Kidney (tissue), 13 donors: ENCODE measurements at regions not wholly inside any gene's neighbourhood (a gene's known extent, or its start where the extent isn't known, plus 50 kb on each side); places are given as distances from the start of the nearest gene placed in this dataset.

Source experiments
- DNase-seq, 5 donors: peaks; one replicate each; pipeline ENCODE4 v3.0.0-alpha.2; 2013 to 2020
- FAIRE-seq: peaks from 2 replicates; lab custom pipeline; 2012; peaks lifted over from hg19 to GRCh38; lab: Jason Lieb, UNC
- H3K27ac ChIP-seq, 2 donors: one replicate each; pipeline ENCODE4 v1.7.0; 2013; ENCODE audit warnings: low read depth in 2 of 2, low read length in 2 of 2, inconsistent platforms in 1 of 2
- H3K27me3 ChIP-seq: one replicate; pipeline ENCODE4 v1.7.1; 2013; ENCODE audit warnings: low read length, inconsistent platforms; ENCODE audit not compliant: control insufficient read depth, insufficient read depth
- H3K36me3 ChIP-seq, 3 donors: one replicate each; pipeline versions ENCODE4 v1.7.0 to v1.7.1; 2013; ENCODE audit warnings: low read length in 3 of 3, control low read depth in 1 of 3, inconsistent platforms in 1 of 3; ENCODE audit not compliant: insufficient read depth in 3 of 3, control insufficient read depth in 2 of 3
- H3K4me1 ChIP-seq, 3 donors: one replicate each; pipeline versions ENCODE4 v1.7.0 to v1.7.1; 2013; ENCODE audit warnings: low read length in 3 of 3, inconsistent platforms in 1 of 3, low read depth in 1 of 3; ENCODE audit not compliant: control insufficient read depth in 2 of 3, insufficient read depth in 2 of 3
- H3K4me3 ChIP-seq, 3 donors: one replicate each; pipeline versions ENCODE4 v1.7.0 to v1.8.1; 2013; ENCODE audit warnings: low read length in 3 of 3, control low read depth in 1 of 3, inconsistent platforms in 1 of 3
- H3K9ac ChIP-seq, 3 donors: one replicate each; pipeline versions ENCODE4 v1.7.0 to v1.7.1; 2013; ENCODE audit warnings: low read length in 3 of 3, control low read depth in 1 of 3, inconsistent platforms in 1 of 3
- H3K9me3 ChIP-seq, 3 donors: one replicate each; pipeline versions ENCODE4 v1.7.0 to v1.7.1; 2013; ENCODE audit warnings: low read length in 3 of 3, control low read depth in 1 of 3, inconsistent platforms in 1 of 3; ENCODE audit not compliant: control insufficient read depth in 2 of 3, insufficient read depth in 1 of 3
- CTCF ChIP-seq: IDR thresholded peaks from 3 replicates; pipeline ENCODE4 v1.5.1; 2012; ENCODE audit warnings: mild to moderate bottlenecking, moderate library complexity, borderline replicate concordance; ENCODE audit not compliant: insufficient read depth; ENCODE audit errors: extremely low read depth
- intact Hi-C: fragments of 100-400 bp; cut with DNase I; formaldehyde crosslinking; loops from one replicate; pipeline ENCODE4 v1.11.1; 2022
- donor health status: control.
- donor health status: control.
- donor health status: control.
- donor health status: control.
- donor health status: control.
- donor health status: DM: yes; HTN: yes; CAD: no.
- donor health status: Normal renal cell carcinoma (clear cell type).

GRCh38 chr2:66704786-66705185 is 269.9 kb downstream of the MEIS1 start:
- Histone ChIP-seq H3K27me3 (no peaks in the 10 kb centered on the region), H3K9me3 (no peaks in the 10 kb centered on the region), H3K9ac (no peak overlapping the region), H3K4me1 (peaks cover 0 to 10% (median 0%) of the 10 kb centered on the region in 3 donors), H3K4me3 (no peak overlapping the region), H3K36me3 (no peaks in the 10 kb centered on the region), H3K27ac (no peak overlapping the region)
- no peak for FAIRE-seq
- DNase-seq, result no peak
- intact Hi-C loops, result no loop called here
- TF ChIP-seq CTCF, result no peak

- Histone ChIP-seq H3K9ac (no peak overlapping the region), H3K36me3 (no peaks in the 10 kb centered on the region), H3K4me1 (no peaks in the 10 kb centered on the region), H3K27ac (no peak overlapping the region), H3K4me3 (no peak overlapping the region), H3K9me3 (no peaks in the 10 kb centered on the region), H3K27me3 (no peaks in the 10 kb centered on the region)
- DNase-seq (no peak), FAIRE-seq (no peak)
- no peak for TF ChIP-seq CTCF
- intact Hi-C loops, result no loop called here
Measured at GRCh38 chr2:66714610-66715009, 279.7 kb downstream of the MEIS1 start.

GRCh38 chr2:66717218-66717905 is 282.4 kb downstream of the MEIS1 start:
- Histone ChIP-seq H3K36me3 (no peaks in the 10 kb centered on the region), H3K27me3 (no peaks in the 10 kb centered on the region), H3K27ac (no peak overlapping the region), H3K9me3 (no peaks in the 10 kb centered on the region), H3K4me3 (no peak overlapping the region), H3K4me1 (no peaks in the 10 kb centered on the region), H3K9ac (no peak overlapping the region)
- FAIRE-seq (no peak), DNase-seq (peak in 1 of 5 donors; percentile 37)
- no peak for TF ChIP-seq CTCF
- intact Hi-C loops, result no loop called here

- TF ChIP-seq CTCF, result no peak
- Histone ChIP-seq H3K9ac (no peak overlapping the region), H3K27ac (no peak overlapping the region), H3K9me3 (no peaks in the 10 kb centered on the region), H3K4me1 (no peaks in the 10 kb centered on the region), H3K4me3 (no peak overlapping the region), H3K36me3 (no peaks in the 10 kb centered on the region), H3K27me3 (no peaks in the 10 kb centered on the region)
- intact Hi-C loops, result no loop called here
- FAIRE-seq (no peak), DNase-seq (no peak)
Measured at GRCh38 chr2:66717973-66718372, 283.0 kb downstream of the MEIS1 start.
